Lung (tissue), 11 donors: ENCODE measurements at regions not wholly inside any gene's neighbourhood (a gene's known extent, or its start where the extent isn't known, plus 50 kb on each side); places are given as distances from the start of the nearest gene placed in this dataset.

Experiments used
- ATAC-seq: fragments of 200-7000 bp; cut with Tn5 transposase; one replicate; pipeline ENCODE4 v1.9.1; 2020; ENCODE audit warnings: moderate number of reproducible peaks; ENCODE audit not compliant: insufficient read depth, low FRiP score
- DNase-seq, 3 donors: peaks; one replicate each; pipeline ENCODE4 v3.0.0-alpha.2; 2013 to 2017
- H3K27ac ChIP-seq, 2 donors: one replicate each; pipeline ENCODE4 v1.5.1; 2013; ENCODE audit warnings: mild to moderate bottlenecking in 2 of 2, moderate library complexity in 2 of 2, control low read depth in 1 of 2, inconsistent platforms in 1 of 2, low read depth in 1 of 2, low read length in 1 of 2
- H3K27me3 ChIP-seq, 3 donors: one replicate each; pipeline ENCODE4 v1.5.1; 2013; ENCODE audit warnings: low read length in 2 of 3; ENCODE audit not compliant: control insufficient read depth in 3 of 3, insufficient read depth in 3 of 3
- H3K36me3 ChIP-seq, 4 donors: one replicate each; pipeline ENCODE4 v1.5.1; 2013; ENCODE audit warnings: low read length in 4 of 4, mild to moderate bottlenecking in 1 of 4, moderate library complexity in 1 of 4; ENCODE audit not compliant: control insufficient read depth in 4 of 4, insufficient read depth in 4 of 4
- H3K4me1 ChIP-seq, 5 donors: one replicate each; pipeline ENCODE4 v1.5.1; 2013; ENCODE audit warnings: low read length in 5 of 5, mild to moderate bottlenecking in 2 of 5, moderate library complexity in 1 of 5; ENCODE audit not compliant: control insufficient read depth in 5 of 5, insufficient read depth in 5 of 5
- H3K4me3 ChIP-seq: one replicate; pipeline ENCODE4 v1.5.1; 2013; ENCODE audit warnings: mild to moderate bottlenecking, control low read depth, moderate library complexity
- H3K9ac ChIP-seq, 2 donors: one replicate each; pipeline ENCODE4 v1.5.1; 2013; ENCODE audit warnings: low read length in 2 of 2, control low read depth in 1 of 2; ENCODE audit not compliant: insufficient read depth in 1 of 2
- H3K9me3 ChIP-seq, 4 donors: one replicate each; pipeline ENCODE4 v1.5.1; 2013; ENCODE audit warnings: low read length in 3 of 4, mild to moderate bottlenecking in 1 of 4, moderate library complexity in 1 of 4; ENCODE audit not compliant: control insufficient read depth in 4 of 4, insufficient read depth in 3 of 4
- CTCF ChIP-seq: IDR thresholded peaks from 2 replicates; pipeline ENCODE4 v1.5.1; 2012; ENCODE audit warnings: mild to moderate bottlenecking; ENCODE audit errors: control extremely low read depth, extremely low read depth
- WGBS, 2 donors: extraction: QIAGEN DNeasy Blood & Tissue Kit; methylation state at CpG; one replicate each; pipeline ENCODE4 v1.1.7; 2013; 5-methylcytosine and 5-hydroxymethylcytosine counted together
- donor health status: control.
- donor health status: control.
- donor health status: Bipolar disorder and iron deficiency.
- donor health status: healthy.
- donor health status: DM: yes; HTN: yes; CAD: no.

- 7 to 48% methylated on average over 2 of the region's 2 CpGs for WGBS, 2 donors
- DNase-seq (no peak), ATAC-seq (no peak)
- Histone ChIP-seq H3K4me3 (no peak overlapping the region), H3K36me3 (no peaks in the 10 kb centered on the region), H3K27ac (no peak overlapping the region), H3K9me3 (no peaks in the 10 kb centered on the region), H3K4me1 (no peaks in the 10 kb centered on the region), H3K9ac (no peak overlapping the region), H3K27me3 (no peaks in the 10 kb centered on the region)
- TF ChIP-seq CTCF = no peak
Measured at GRCh38 chr3:18766974-18767373, 341.8 kb upstream of the SATB1 start.

- no peak for TF ChIP-seq CTCF
- no peaks in the 10 kb centered on the region for H3K36me3 ChIP-seq
- ATAC-seq = no peak
- DNase-seq = no peak
- no peaks in the 10 kb centered on the region for H3K4me1 ChIP-seq
- 77 to 81% methylated on average over 1 of the region's 1 CpG for WGBS, 2 donors
- no peak overlapping the region for H3K27ac ChIP-seq
- no peak overlapping the region for H3K4me3 ChIP-seq
- H3K27me3 ChIP-seq = no peaks in the 10 kb centered on the region
- H3K9ac ChIP-seq = no peak overlapping the region
- no peaks in the 10 kb centered on the region for H3K9me3 ChIP-seq
Measured at GRCh38 chr3:18765662-18766061, 340.5 kb upstream of the SATB1 start.

- 80 to 87% methylated on average over 5 of the region's 5 CpGs for WGBS, 2 donors
- H3K27me3 ChIP-seq = no peaks in the 10 kb centered on the region
- ATAC-seq = no peak
- no peak overlapping the region for H3K4me3 ChIP-seq
- H3K36me3 ChIP-seq = no peaks in the 10 kb centered on the region
- H3K4me1 ChIP-seq = no peaks in the 10 kb centered on the region
- no peaks in the 10 kb centered on the region for H3K9me3 ChIP-seq
- no peak for DNase-seq
- H3K9ac ChIP-seq = no peak overlapping the region
- no peak overlapping the region for H3K27ac ChIP-seq
- no peak for TF ChIP-seq CTCF
Measured at GRCh38 chr3:18765161-18765560, 340.0 kb upstream of the SATB1 start.

DNA sequence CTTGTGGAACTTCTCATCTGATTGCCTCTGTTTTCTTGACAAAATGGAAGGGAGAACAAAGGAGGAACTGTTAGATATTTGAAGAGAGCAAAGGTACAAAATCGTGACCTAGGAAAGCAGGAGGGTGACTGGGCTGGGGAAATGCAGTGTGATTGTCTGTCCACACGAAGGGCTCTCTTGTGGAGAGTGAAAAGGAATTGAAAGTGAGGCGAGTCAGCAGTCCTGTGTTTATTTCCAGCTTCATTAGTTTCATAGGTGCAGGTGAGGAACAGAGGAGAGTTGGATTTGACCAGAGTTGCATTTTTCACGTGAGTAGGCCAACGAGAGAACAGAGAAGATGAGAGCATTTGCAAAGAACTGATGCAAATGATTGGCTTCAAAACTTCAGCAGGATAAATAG lies 336.4 kb upstream of the SATB1 start:
- Histone ChIP-seq H3K27ac (no peak overlapping the region), H3K27me3 (no peaks in the 10 kb centered on the region), H3K4me1 (no peaks in the 10 kb centered on the region), H3K36me3 (no peaks in the 10 kb centered on the region), H3K9ac (no peak overlapping the region), H3K9me3 (no peaks in the 10 kb centered on the region), H3K4me3 (no peak overlapping the region)
- DNase-seq (no peak), ATAC-seq (no peak)
- WGBS, 2 donors = 47 to 48% methylated on average over 5 of the region's 5 CpGs
- TF ChIP-seq CTCF = no peak
